GM12873 (cell line): ENCODE measurements at regions not wholly inside any gene's neighbourhood (a gene's known extent, or its start where the extent isn't known, plus 50 kb on each side); places are given as distances from the start of the nearest gene placed in this dataset.

Experiments
- TF ChIP-seq, protein P1 (sequence below): IDR thresholded peaks from 2 replicates; pipeline ENCODE4 v1.5.1; 2012; ENCODE audit warnings: low read depth, mild to moderate bottlenecking, moderate library complexity, low read length, control low read depth; ENCODE audit not compliant: insufficient read depth; ENCODE audit errors: missing control alignments

DNA sequence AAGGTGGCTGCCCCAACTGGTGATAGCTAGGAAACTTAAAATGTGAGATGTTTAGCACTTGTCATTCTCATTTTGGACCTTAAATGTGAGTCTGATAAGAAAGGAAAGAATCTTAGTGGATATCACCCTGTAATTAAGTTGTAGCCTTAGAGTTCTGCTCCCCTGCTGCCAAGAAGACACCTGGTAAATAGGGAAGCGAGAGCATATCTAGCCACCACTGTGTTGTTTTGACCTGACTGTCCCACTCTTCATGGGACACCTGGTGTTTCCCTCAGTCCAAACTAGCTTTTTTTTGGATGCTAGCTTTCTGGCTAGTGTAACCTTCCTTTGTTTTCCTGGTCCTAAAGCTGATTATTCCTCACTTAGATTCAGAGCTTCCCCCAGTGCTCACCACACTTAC lies 357.6 kb downstream of the RAD51AP2 start:
- TF ChIP-seq, protein P1, sequence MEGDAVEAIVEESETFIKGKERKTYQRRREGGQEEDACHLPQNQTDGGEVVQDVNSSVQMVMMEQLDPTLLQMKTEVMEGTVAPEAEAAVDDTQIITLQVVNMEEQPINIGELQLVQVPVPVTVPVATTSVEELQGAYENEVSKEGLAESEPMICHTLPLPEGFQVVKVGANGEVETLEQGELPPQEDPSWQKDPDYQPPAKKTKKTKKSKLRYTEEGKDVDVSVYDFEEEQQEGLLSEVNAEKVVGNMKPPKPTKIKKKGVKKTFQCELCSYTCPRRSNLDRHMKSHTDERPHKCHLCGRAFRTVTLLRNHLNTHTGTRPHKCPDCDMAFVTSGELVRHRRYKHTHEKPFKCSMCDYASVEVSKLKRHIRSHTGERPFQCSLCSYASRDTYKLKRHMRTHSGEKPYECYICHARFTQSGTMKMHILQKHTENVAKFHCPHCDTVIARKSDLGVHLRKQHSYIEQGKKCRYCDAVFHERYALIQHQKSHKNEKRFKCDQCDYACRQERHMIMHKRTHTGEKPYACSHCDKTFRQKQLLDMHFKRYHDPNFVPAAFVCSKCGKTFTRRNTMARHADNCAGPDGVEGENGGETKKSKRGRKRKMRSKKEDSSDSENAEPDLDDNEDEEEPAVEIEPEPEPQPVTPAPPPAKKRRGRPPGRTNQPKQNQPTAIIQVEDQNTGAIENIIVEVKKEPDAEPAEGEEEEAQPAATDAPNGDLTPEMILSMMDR, result no peak

DNA sequence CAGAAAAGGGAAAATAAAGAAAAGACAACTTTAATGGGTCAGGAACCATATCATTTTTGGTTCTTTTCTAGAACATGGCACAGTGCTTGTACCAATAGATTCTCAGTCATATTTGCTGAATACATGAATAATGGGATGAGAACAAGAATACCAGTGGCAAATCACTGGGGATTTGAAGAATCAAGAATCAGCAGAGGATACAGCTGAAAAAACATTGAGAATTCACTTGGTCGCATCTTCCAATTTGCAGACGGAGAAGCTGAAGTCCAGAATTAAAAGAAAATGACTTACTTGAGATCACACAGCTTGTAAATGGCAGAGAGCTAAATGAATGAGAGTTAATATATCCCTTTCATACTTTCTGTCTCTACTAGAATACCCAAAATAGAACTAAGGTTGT lies 362.2 kb downstream of the RAD51AP2 start:
- TF ChIP-seq, protein P1, result no peak

DNA sequence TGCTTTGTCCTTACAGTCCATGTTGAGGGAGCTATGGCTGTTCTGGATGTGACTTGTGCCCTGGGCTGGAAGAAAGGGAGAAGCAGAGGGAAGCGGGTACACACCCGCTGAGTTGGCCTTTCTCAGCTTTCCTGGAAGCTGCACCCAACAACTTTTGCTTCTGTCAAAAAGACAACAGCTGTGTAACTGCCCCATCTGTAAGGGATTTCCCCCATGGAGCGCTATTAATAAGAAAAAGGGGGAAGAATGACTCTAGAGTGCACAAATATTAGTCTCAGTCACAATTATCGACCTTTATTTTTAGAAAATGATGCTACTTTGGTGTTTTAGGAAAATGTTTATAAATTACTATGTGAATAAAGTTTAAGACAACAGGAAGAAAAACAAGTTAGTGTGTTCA lies 368.3 kb downstream of the RAD51AP2 start:
- TF ChIP-seq, protein P1, result no peak

DNA sequence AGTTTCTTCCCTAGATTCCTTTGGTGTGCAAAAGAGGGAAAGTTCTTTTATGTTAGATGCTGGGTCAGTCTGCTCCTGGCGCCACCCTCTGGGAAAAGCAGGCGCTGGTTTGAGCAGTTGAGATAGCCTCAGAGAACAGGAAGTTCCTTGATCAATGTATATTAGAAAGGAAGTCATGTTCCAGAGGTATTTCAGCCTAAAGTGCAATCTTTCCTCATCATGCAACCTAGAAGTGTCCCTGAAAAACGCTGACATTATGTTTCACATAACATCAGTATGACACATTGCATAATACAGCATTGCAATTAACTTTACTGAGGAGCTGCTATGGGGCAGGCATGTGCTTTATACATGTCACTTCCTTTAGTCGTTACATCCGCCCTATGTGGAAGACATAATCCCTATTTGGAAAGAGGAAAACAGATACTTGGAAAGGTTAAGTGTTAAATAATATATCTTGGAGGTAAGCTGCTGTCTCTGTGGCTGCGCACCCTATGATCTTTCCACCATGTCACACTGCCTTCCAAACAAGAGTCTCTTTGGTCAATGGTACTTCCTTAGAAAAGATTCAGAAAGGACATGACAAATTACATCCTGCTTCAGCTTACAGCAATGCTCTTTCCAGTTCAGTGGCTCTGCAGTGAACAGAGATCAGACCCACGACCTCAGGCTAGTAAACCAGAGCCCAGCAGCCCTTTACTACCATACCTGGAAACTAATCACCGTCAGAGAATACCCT lies 369.7 kb downstream of the RAD51AP2 start:
- TF ChIP-seq, protein P1, result peak; percentile 18

DNA sequence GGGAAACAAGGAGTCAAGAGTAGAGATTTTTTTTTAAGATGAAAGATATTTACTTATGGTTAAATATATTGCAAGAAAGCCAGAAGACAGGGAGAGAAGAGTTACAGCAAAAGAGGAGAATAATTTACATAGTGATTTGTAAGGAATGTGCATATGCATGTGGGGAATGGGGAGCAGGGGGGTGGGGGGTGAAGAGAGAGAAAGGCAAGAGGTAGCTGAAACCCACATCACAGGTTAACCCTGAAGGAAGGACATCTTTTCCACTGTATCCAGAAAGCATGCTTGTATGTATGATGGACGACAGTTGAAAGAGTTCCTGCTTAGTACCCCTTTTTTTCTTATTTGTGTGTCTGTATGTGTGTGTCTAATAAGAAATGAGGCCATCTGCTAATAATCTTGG lies 371.9 kb downstream of the RAD51AP2 start:
- TF ChIP-seq, protein P1, result no peak

DNA sequence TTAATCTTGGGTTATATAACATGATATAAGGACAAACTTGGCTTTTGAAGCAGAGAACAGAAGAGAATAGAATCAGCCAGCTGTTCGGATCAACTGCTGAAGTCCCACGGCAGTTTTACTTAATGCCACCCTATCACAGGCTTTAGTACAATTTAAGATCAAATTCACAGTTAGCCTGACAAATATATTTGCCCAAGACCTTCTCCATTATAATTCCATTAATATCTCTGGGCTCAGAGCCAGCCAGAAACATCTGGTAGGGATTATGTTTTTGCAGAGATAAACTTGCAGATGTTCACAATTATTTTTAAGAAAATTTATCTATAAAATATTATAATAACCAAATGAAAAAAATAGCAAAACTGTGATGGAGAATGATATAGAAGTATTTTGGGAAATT lies 381.4 kb downstream of the RAD51AP2 start:
- TF ChIP-seq, protein P1, result no peak

DNA sequence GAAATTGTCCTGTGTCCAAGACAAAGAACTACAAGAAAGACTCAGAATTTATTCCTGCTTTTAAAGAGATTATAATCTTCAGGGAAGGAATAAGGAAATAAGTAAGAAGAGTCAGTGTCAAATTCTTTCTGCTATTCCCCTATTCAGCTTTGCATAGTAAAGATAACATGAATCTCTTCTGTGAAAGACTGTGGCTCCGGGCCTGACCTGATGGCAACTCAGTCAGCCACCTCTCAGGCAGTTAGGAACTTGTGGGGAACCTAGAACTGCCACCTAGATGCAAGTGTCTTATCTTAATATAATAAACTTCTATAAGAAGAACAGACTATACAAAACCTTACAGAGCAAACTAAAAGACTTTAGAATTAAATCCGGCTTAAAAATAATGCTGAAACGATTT lies 382.0 kb downstream of the RAD51AP2 start:
- TF ChIP-seq, protein P1, result no peak

DNA sequence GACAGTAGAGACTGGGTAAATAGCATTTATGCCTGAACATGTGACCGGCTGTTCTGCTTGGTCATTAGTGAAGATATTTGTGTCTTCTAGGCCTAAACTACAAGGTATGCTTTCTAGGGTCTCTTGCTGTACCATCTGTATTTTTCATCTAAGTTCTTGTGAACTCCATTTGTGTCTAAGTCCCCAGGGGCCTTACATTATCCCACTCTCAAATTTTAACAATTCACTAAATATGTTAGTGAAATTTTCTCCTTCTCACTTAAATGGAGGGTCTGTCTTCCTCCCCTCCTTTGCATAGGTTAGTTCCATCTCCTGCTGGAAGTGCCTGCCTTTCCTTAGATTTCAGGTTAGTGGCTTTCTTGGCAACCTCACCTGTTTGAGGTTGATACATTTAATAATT lies 382.6 kb downstream of the RAD51AP2 start:
- TF ChIP-seq, protein P1, result no peak
